Pancreas (tissue), 10 donors: ENCODE measurements at regions not wholly inside any gene's neighbourhood (a gene's known extent, or its start where the extent isn't known, plus 50 kb on each side); places are given as distances from the start of the nearest gene placed in this dataset.
"Not testable (repeated sequence)": the region's sequence is repeated elsewhere in the genome, so short reads cannot be mapped to it uniquely, and the experiment has no call there.

Experiments used
- ATAC-seq, 4 donors: fragments of 200-7000 bp; cut with Tn5 transposase; one replicate each; pipeline versions ENCODE4 v1.8.0 to v1.9.1; 2020; ENCODE audit warnings: mild to moderate bottlenecking in 4 of 4, moderate library complexity in 4 of 4
- DNase-seq, 6 donors: peaks; one replicate each; pipeline ENCODE4 v3.0.0-alpha.2; 2020
- FAIRE-seq: peaks from 2 replicates; lab custom pipeline; 2012; peaks lifted over from hg19 to GRCh38; lab: Jason Lieb, UNC
- H3K27ac ChIP-seq, 4 donors: fragments of 200-600 bp; sonication (generic); 1 replicate in 3 of 4; 2 replicates in 1 of 4; pipeline versions ENCODE4 v1.5.0 to v1.8.0; 2020
- H3K27me3 ChIP-seq, 4 donors: fragments of 200-600 bp; one replicate each; pipeline ENCODE4 v1.8.0; 2021
- H3K36me3 ChIP-seq, 3 donors: fragments of 200-600 bp; sonication (generic) in 1 of 3; one replicate each; pipeline versions ENCODE4 v1.5.0 to v1.8.0; 2020 to 2021
- H3K4me1 ChIP-seq, 3 donors: fragments of 200-600 bp; one replicate each; pipeline ENCODE4 v1.8.0; 2021
- H3K4me3 ChIP-seq, 4 donors: fragments of 200-600 bp; sonication (generic) in 2 of 4; one replicate each; pipeline versions ENCODE4 v1.5.0 to v1.8.0; 2020 to 2021
- H3K9me3 ChIP-seq, 4 donors: fragments of 200-600 bp; one replicate each; pipeline ENCODE4 v1.8.0; 2021
- WGBS, 2 donors: extraction: QIAGEN DNeasy Blood & Tissue Kit; methylation state at CpG; one replicate each; pipeline ENCODE4 v1.1.7; 2013; 5-methylcytosine and 5-hydroxymethylcytosine counted together
- intact Hi-C, 3 donors: fragments of 100-400 bp; cut with DNase I; formaldehyde crosslinking; loops; one replicate each; pipeline versions ENCODE4 v1.11.1 to v1.14.2; 2022
- TF ChIP-seq, protein P1 (sequence below), 4 donors: fragments of 200-600 bp; sonication (generic) in 3 of 4; IDR thresholded peaks; one replicate each; pipeline versions ENCODE4 v1.5.0 to v1.8.0; 2021; ENCODE audit warnings: antibody characterized with exemption in 4 of 4
- donor health status: healthy with polysubstance abuse.
- donor health status: DM: no; HTN: no; CAD: no; lungs with moderate emphysema.
- donor health status: DM: no; HTN: no; CAD: no.
- donor health status: control.
- donor health status: control.
- donor health status: Bipolar disorder and iron deficiency.
- donor health status: DM: yes; HTN: yes; CAD: no.
- donor health status: DM: no; HTN: no; CAD: no.
- donor health status: DM: no; HTN: no; CAD: no.
- donor health status: DM: yes; HTN: yes; CAD: no.

DNA sequence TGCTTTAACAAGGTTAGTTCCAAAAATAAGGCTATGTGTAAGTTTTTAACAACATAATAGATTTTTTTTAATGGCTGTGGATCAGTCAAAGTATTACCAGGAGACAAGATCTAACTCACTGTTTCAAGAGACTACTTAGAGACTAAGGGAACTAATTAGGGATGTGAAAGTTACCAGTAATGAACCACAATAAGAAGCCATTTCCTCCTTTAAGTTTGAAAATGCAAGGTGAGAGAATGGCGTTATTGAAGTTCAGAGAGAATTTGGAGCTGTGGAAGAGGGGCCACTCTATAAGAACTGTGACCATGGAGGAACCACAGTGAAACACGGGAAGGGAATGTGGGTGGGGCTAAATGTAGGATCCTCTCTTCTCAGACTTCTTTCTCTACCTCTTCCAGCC lies 624.2 kb downstream of the GLUD2 start:
- no peak for DNase-seq
- no peaks in the 10 kb centered on the region for H3K4me1 ChIP-seq
- H3K36me3 ChIP-seq, result no peaks in the 10 kb centered on the region
- TF ChIP-seq, protein P1, sequence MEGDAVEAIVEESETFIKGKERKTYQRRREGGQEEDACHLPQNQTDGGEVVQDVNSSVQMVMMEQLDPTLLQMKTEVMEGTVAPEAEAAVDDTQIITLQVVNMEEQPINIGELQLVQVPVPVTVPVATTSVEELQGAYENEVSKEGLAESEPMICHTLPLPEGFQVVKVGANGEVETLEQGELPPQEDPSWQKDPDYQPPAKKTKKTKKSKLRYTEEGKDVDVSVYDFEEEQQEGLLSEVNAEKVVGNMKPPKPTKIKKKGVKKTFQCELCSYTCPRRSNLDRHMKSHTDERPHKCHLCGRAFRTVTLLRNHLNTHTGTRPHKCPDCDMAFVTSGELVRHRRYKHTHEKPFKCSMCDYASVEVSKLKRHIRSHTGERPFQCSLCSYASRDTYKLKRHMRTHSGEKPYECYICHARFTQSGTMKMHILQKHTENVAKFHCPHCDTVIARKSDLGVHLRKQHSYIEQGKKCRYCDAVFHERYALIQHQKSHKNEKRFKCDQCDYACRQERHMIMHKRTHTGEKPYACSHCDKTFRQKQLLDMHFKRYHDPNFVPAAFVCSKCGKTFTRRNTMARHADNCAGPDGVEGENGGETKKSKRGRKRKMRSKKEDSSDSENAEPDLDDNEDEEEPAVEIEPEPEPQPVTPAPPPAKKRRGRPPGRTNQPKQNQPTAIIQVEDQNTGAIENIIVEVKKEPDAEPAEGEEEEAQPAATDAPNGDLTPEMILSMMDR (IDR thresholded peaks at IDR 0.05), result no peak
- no peaks in the 10 kb centered on the region for H3K9me3 ChIP-seq
- no peak for ATAC-seq
- H3K27ac ChIP-seq, result no peak overlapping the region
- no peak overlapping the region for H3K4me3 ChIP-seq
- FAIRE-seq, result no peak
- intact Hi-C loops, result no loop called here
- 36 to 62% methylated on average over 2 of the region's 2 CpGs for WGBS, 2 donors
- no peaks in the 10 kb centered on the region for H3K27me3 ChIP-seq

DNA sequence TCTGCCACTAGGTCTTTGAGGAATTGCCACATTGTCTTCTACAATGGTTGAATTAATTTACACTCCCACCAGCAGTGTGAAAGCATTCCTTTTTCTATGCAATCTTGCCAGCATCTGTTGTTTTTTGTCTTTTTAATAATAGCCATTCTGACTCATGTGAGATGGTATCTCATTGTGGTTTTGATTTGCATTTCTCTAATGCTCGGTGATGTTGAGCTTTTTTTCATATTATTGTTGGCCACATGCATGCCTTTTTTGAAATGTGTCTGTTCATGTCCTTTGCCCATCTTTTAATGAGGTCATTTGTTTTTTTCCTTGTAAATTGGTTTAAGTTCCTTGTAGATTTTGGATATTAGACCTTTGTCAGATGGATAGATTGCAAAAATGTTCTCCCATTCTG lies 661.8 kb downstream of the GLUD2 start:
- 56 to 68% methylated on average over 1 of the region's 1 CpG for WGBS, 2 donors
- FAIRE-seq, H3K4me1 ChIP-seq, H3K27me3 ChIP-seq, H3K9me3 ChIP-seq, H3K36me3 ChIP-seq, intact Hi-C loops, DNase-seq, H3K4me3 ChIP-seq, ATAC-seq, H3K27ac ChIP-seq: not testable (repeated sequence)

DNA sequence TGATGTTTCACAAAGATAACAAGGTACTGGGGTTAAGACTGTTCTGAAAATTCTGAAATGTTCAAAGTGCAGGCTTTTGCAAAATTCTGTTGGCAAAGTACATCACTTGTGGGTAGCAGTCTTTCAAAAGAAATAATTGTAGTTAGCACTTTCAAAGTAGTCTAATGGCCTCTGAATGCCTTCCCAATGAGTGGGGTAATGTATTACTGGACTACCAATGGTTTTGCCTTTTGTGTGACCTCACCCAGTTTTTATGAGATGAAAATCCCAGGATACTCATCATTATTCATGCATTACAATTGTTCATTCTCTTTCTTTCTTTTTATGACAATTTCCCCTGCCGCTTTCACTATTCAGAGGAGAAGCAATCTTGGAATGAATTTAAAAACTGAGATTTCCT lies 686.1 kb downstream of the GLUD2 start:
- FAIRE-seq (no peak), ATAC-seq (no peak), DNase-seq (no peak)
- H3K27me3 ChIP-seq, result no peaks in the 10 kb centered on the region
- H3K27ac ChIP-seq, result no peak overlapping the region
- H3K4me1 ChIP-seq, result no peaks in the 10 kb centered on the region
- WGBS, 2 donors, result 82 to 83% methylated on average over 1 of the region's 1 CpG
- intact Hi-C loops, result no loop called here
- H3K9me3 ChIP-seq, result no peaks in the 10 kb centered on the region
- TF ChIP-seq, protein P1 (IDR thresholded peaks at IDR 0.05), result no peak
- H3K4me3 ChIP-seq, result no peak overlapping the region
- no peaks in the 10 kb centered on the region for H3K36me3 ChIP-seq

DNA sequence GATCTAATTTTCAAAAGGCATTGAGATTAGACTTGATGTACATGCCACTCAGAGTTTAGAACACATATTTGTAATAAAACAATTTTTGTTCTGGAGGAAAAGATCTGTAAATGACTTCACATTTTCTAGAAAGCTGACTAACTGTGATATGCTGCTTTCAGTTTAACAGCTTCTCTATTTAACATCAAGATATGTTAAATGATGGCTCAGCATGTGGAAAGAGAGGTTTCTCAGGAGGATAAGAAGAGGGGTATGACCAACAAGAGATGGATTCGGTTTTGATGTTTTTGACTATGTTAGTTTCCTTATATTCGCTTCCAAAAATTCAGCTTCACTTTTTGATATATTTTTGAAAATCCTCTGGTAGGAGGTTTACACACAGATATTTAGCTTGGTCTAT lies 698.7 kb downstream of the GLUD2 start:
- FAIRE-seq (no peak), DNase-seq (no peak), ATAC-seq (no peak)
- H3K9me3 ChIP-seq, result no peaks in the 10 kb centered on the region
- intact Hi-C loops, result no loop called here
- TF ChIP-seq, protein P1 (IDR thresholded peaks at IDR 0.05), result no peak
- no peak overlapping the region for H3K27ac ChIP-seq
- H3K27me3 ChIP-seq, result no peaks in the 10 kb centered on the region
- H3K36me3 ChIP-seq, result no peaks in the 10 kb centered on the region
- no peak overlapping the region for H3K4me3 ChIP-seq
- H3K4me1 ChIP-seq, result no peaks in the 10 kb centered on the region
- 66 to 76% methylated on average over 2 of the region's 2 CpGs for WGBS, 2 donors

DNA sequence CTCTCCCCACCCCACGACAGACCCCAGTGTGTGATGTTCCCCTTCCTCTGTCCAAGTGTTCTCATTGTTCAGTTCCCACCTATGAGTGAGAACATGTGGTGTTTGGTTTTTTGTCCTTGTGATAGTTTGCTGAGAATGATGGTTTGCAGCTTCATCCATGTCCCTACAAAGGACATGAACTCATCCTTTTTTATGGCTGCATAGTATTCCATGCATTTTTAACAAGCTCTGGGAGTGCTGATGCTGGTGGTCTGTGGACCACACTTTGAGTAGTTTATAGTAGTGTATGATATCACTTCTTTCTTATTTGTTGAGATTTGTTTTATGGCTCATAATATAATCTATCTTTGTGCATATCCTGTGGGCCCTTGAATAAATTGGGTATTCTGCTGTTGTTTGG lies 706.2 kb downstream of the GLUD2 start:
- H3K9me3 ChIP-seq, H3K27me3 ChIP-seq, H3K4me3 ChIP-seq, ATAC-seq, intact Hi-C loops, H3K27ac ChIP-seq, H3K36me3 ChIP-seq, DNase-seq, FAIRE-seq, H3K4me1 ChIP-seq: not testable (repeated sequence)
- 21 to 53% methylated on average over 1 of the region's 1 CpG for WGBS, 2 donors

DNA sequence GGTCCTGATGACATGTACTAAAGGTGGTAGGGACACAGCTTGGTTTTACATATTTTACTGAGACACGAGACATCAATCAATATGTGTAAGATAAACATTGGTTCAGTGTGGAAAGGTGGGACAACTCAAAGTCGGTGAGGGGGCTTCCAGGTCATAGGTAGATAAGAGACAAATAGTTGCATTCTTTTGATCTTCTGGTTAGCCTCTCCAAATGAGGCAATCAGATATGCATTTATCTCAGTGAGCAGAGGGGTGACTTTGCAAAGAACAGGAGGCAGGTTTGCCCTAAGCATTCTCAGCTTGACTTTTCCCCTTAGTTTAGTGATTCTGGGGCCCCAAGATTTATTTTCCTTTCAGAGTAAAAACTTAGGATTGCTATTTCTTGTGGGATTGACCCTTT lies 706.9 kb downstream of the GLUD2 start:
- WGBS, 2 donors, result 19 to 25% methylated on average over 2 of the region's 2 CpGs
- no peaks in the 10 kb centered on the region for H3K9me3 ChIP-seq
- no peak for ATAC-seq

More for the DNA sequence above, 706.9 kb downstream of the GLUD2 start:
- Histone ChIP-seq H3K36me3 (no peaks in the 10 kb centered on the region), H3K27me3 (no peaks in the 10 kb centered on the region), H3K4me3 (no peak overlapping the region), H3K27ac (no peak overlapping the region), H3K4me1 (no peaks in the 10 kb centered on the region)
- FAIRE-seq (no peak), DNase-seq (no peak)
- TF ChIP-seq, protein P1 (IDR thresholded peaks at IDR 0.05), result no peak
- intact Hi-C loops, result no loop called here
